H9 (cell line): ENCODE measurements at regions not wholly inside any gene's neighbourhood (a gene's known extent, or its start where the extent isn't known, plus 50 kb on each side); places are given as distances from the start of the nearest gene placed in this dataset.

Experiments
- DNase-seq: peaks from one replicate; pipeline ENCODE4 v3.0.0-alpha.2; 2017
- H2AFZ ChIP-seq: one replicate; pipeline ENCODE4 v1.6.1; 2013; ENCODE audit warnings: mild to moderate bottlenecking, low read length, control low read depth, moderate library complexity
- H2AK5ac ChIP-seq: 2 replicates; pipeline ENCODE4 v1.6.1; 2013; ENCODE audit warnings: low read length, control low read depth, mixed read lengths; ENCODE audit not compliant: insufficient read length
- H2BK120ac ChIP-seq: one replicate; pipeline ENCODE4 v1.6.1; 2013; ENCODE audit warnings: low read depth, mild to moderate bottlenecking, low read length, control low read depth, inconsistent platforms; ENCODE audit not compliant: poor library complexity, severe bottlenecking
- H2BK12ac ChIP-seq: 2 replicates; pipeline ENCODE4 v1.6.1; 2013; ENCODE audit warnings: low read length, control low read depth, mixed read lengths, low read depth; ENCODE audit not compliant: insufficient read length
- H2BK15ac ChIP-seq: 2 replicates; pipeline ENCODE4 v1.6.1; 2013; ENCODE audit warnings: low read depth, low read length, control low read depth
- H2BK20ac ChIP-seq: one replicate; pipeline ENCODE4 v1.6.1; 2013; ENCODE audit warnings: low read depth, mild to moderate bottlenecking, low read length, control low read depth, inconsistent platforms; ENCODE audit not compliant: poor library complexity, severe bottlenecking
- H2BK5ac ChIP-seq: 2 replicates; pipeline ENCODE4 v1.6.1; 2013; ENCODE audit warnings: low read length, control low read depth, mixed read lengths; ENCODE audit not compliant: insufficient read length
- H3K14ac ChIP-seq: 2 replicates; pipeline ENCODE4 v1.6.1; 2013; ENCODE audit warnings: low read length, control low read depth; ENCODE audit not compliant: insufficient read depth
- H3K18ac ChIP-seq: 2 replicates; pipeline ENCODE4 v1.6.1; 2013; ENCODE audit warnings: low read depth, mild to moderate bottlenecking, mixed read lengths, low read length, control low read depth; ENCODE audit not compliant: insufficient read length
- H3K23ac ChIP-seq: 2 replicates; pipeline ENCODE4 v1.6.1; 2013; ENCODE audit warnings: low read length, control low read depth, mixed read lengths, low read depth; ENCODE audit not compliant: insufficient read length
- H3K23me2 ChIP-seq: 2 replicates; pipeline ENCODE4 v1.6.1; 2013; ENCODE audit warnings: low read depth, mild to moderate bottlenecking, mixed read lengths, low read length, control low read depth; ENCODE audit not compliant: insufficient read length, poor library complexity, severe bottlenecking
- H3K27ac ChIP-seq: 2 replicates; pipeline ENCODE4 v1.5.1; 2013; ENCODE audit warnings: low read length, control low read depth, mixed read lengths, low read depth; ENCODE audit not compliant: insufficient read length
- H3K27me3 ChIP-seq: 2 replicates; pipeline ENCODE4 v1.6.1; 2013; ENCODE audit warnings: low read length, control low read depth, inconsistent platforms; ENCODE audit not compliant: insufficient read depth
- H3K4ac ChIP-seq: 2 replicates; pipeline ENCODE4 v1.6.1; 2013; ENCODE audit warnings: low read depth, mild to moderate bottlenecking, control low read depth, inconsistent platforms, low read length, moderate library complexity
- H3K4me1 ChIP-seq: 2 replicates; pipeline ENCODE4 v1.6.1; 2013; ENCODE audit warnings: low read length, control low read depth, inconsistent platforms; ENCODE audit not compliant: insufficient read depth
- H3K4me2 ChIP-seq: 2 replicates; pipeline ENCODE4 v1.6.1; 2013; ENCODE audit warnings: low read length, control low read depth, mixed read lengths; ENCODE audit not compliant: insufficient read length, insufficient read depth
- H3K56ac ChIP-seq: 2 replicates; pipeline ENCODE4 v1.6.1; 2013; ENCODE audit warnings: low read depth, mild to moderate bottlenecking, mixed read lengths, low read length, control low read depth; ENCODE audit not compliant: insufficient read length
- H3K79me1 ChIP-seq: 2 replicates; pipeline ENCODE4 v1.6.1; 2013; ENCODE audit warnings: low read depth, mild to moderate bottlenecking, moderate library complexity, low read length, control low read depth, inconsistent platforms; ENCODE audit not compliant: insufficient read depth, poor library complexity, severe bottlenecking
- H3K79me2 ChIP-seq: 2 replicates; pipeline ENCODE4 v1.6.1; 2013; ENCODE audit warnings: low read length, control low read depth, inconsistent platforms; ENCODE audit not compliant: insufficient read depth
- H3K9ac ChIP-seq: 2 replicates; pipeline ENCODE4 v1.6.1; 2013; ENCODE audit warnings: low read length, control low read depth, mixed read lengths; ENCODE audit not compliant: insufficient read length; ENCODE audit errors: extremely low read depth
- H3K9me3 ChIP-seq: one replicate; pipeline ENCODE4 v1.6.1; 2013; ENCODE audit warnings: low read depth, low read length, inconsistent platforms; ENCODE audit not compliant: control insufficient read depth
- H3T11ph ChIP-seq: one replicate; pipeline ENCODE4 v1.6.1; 2013; ENCODE audit warnings: mild to moderate bottlenecking, low read length, control low read depth, inconsistent platforms
- H4K20me1 ChIP-seq: one replicate; pipeline ENCODE4 v1.6.1; 2013; ENCODE audit not compliant: control insufficient read depth, insufficient read length, insufficient read depth
- H4K5ac ChIP-seq: 2 replicates; pipeline ENCODE4 v1.6.1; 2013; ENCODE audit warnings: low read depth, mild to moderate bottlenecking, mixed read lengths, low read length, control low read depth; ENCODE audit not compliant: insufficient read length
- H4K8ac ChIP-seq: replicated peaks from 2 replicates; pipeline ENCODE4 v1.6.1; 2013; ENCODE audit warnings: low read length, control low read depth, mixed read lengths, low read depth; ENCODE audit not compliant: insufficient read length
- H4K91ac ChIP-seq: 2 replicates; pipeline ENCODE4 v1.6.1; 2013; ENCODE audit warnings: low read depth, mild to moderate bottlenecking, moderate library complexity, mixed read lengths, low read length, control low read depth; ENCODE audit not compliant: insufficient read length
- H3K27ac Mint-ChIP-seq, 3 experiments: 2 replicates in 2 of 3; 3 replicates in 1 of 3; pipeline ENCODE4 v1.8.0; 2020 to 2021; ENCODE audit warnings: mixed read lengths in 3 of 3, mild to moderate bottlenecking in 1 of 3, moderate library complexity in 1 of 3
- H3K27me3 Mint-ChIP-seq: 2 replicates; pipeline ENCODE4 v1.8.0; 2021; ENCODE audit warnings: low read depth, mild to moderate bottlenecking, moderate library complexity, mixed read lengths
- H3K36me3 Mint-ChIP-seq, 3 experiments: 2 replicates in 2 of 3; 3 replicates in 1 of 3; pipeline ENCODE4 v1.8.0; 2020 to 2021; ENCODE audit warnings: low read depth in 3 of 3, mixed read lengths in 3 of 3; ENCODE audit not compliant: insufficient read depth in 1 of 3
- H3K4me1 Mint-ChIP-seq, 2 experiments: 2 replicates each; pipeline ENCODE4 v1.8.0; 2020; ENCODE audit warnings: mixed read lengths in 2 of 2
- H3K4me3 Mint-ChIP-seq, 2 experiments: 2 replicates in 1 of 2; 3 replicates in 1 of 2; pipeline ENCODE4 v1.8.0; 2020 to 2021; ENCODE audit warnings: mild to moderate bottlenecking in 2 of 2, mixed read lengths in 2 of 2, moderate library complexity in 1 of 2
- H3K9me3 Mint-ChIP-seq, 2 experiments: 2 replicates in 1 of 2; 3 replicates in 1 of 2; pipeline ENCODE4 v1.8.0; 2020; ENCODE audit warnings: mild to moderate bottlenecking in 2 of 2, mixed read lengths in 2 of 2, moderate library complexity in 1 of 2
- WGBS: extraction: QIAGEN DNeasy Blood & Tissue Kit; methylation state at CpG from one replicate; pipeline ENCODE4 v1.1.7; 2013; ENCODE audit warnings: missing lambda C conversion rate, low lambda C conversion rate, mixed read lengths; ENCODE audit not compliant: insufficient read length; ENCODE audit errors: extremely low coverage; 5-methylcytosine and 5-hydroxymethylcytosine counted together
- TF ChIP-seq, protein P1 (sequence below): fragments of 200-600 bp; sonication (generic); conservative IDR thresholded peaks from 3 replicates; pipeline ENCODE4 v1.8.0; 2021; ENCODE audit warnings: antibody characterized with exemption, mild to moderate bottlenecking

DNA sequence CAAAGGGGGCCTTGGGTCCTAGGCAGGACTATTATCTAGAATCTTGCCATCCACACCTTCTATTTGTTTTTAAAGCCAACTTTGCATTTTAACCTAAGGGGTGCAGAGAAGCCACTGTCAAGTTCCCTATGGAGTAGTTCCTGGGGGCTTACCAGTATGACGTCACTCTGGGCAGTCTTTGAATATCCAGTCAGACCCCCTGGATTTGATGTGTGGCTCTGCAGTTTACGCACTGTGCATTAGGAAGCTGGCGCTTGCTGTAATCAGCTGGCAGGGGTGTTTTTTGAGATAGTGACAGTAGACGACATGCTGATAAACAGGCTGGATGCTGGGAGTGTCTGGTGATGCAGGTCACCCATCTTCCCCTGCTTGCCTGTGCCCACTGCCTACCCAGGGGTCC is 892.7 kb upstream of the ZNF722 start:
- no peak overlapping the region for H4K91ac ChIP-seq
- no peak overlapping the region for H3K4me2 ChIP-seq
- no peak overlapping the region for H3K4ac ChIP-seq
- no peak overlapping the region for H2AFZ ChIP-seq
- H3K9me3 Mint-ChIP-seq: peaks cover 96 to 98% of the 10 kb centered on the region in 2 experiments
- H3K23ac ChIP-seq: no peak overlapping the region
- H3K9ac ChIP-seq: no peak overlapping the region
- H2BK12ac ChIP-seq: no peak overlapping the region
- no peak overlapping the region for H3K27ac ChIP-seq
- H4K5ac ChIP-seq: no peak overlapping the region
- no peaks in the 10 kb centered on the region for H3K23me2 ChIP-seq
- H3K56ac ChIP-seq: no peak overlapping the region
- no peaks in the 10 kb centered on the region; the same call in none of the 2 replicates for H3K27me3 Mint-ChIP-seq
- no peak overlapping the region for H2BK120ac ChIP-seq
- no peaks in the 10 kb centered on the region for H3K27me3 ChIP-seq
- H3K36me3 Mint-ChIP-seq: peaks cover 19 to 59% (median 33%) of the 10 kb centered on the region in 3 experiments
- DNase-seq: no peak
- no CpG with 5 or more reads among the region's 4 CpGs for WGBS
- no peaks in the 10 kb centered on the region for H4K20me1 ChIP-seq
- no peak overlapping the region for H2AK5ac ChIP-seq
- no peaks in the 10 kb centered on the region for H3K4me1 Mint-ChIP-seq
- no peak overlapping the region for H2BK5ac ChIP-seq
- no peak overlapping the region for H3K27ac Mint-ChIP-seq
- no peaks in the 10 kb centered on the region for H3K79me2 ChIP-seq
- TF ChIP-seq, protein P1, sequence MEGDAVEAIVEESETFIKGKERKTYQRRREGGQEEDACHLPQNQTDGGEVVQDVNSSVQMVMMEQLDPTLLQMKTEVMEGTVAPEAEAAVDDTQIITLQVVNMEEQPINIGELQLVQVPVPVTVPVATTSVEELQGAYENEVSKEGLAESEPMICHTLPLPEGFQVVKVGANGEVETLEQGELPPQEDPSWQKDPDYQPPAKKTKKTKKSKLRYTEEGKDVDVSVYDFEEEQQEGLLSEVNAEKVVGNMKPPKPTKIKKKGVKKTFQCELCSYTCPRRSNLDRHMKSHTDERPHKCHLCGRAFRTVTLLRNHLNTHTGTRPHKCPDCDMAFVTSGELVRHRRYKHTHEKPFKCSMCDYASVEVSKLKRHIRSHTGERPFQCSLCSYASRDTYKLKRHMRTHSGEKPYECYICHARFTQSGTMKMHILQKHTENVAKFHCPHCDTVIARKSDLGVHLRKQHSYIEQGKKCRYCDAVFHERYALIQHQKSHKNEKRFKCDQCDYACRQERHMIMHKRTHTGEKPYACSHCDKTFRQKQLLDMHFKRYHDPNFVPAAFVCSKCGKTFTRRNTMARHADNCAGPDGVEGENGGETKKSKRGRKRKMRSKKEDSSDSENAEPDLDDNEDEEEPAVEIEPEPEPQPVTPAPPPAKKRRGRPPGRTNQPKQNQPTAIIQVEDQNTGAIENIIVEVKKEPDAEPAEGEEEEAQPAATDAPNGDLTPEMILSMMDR: no peak
- no peak overlapping the region for H3T11ph ChIP-seq
- no peak overlapping the region for H2BK20ac ChIP-seq
- no peaks in the 10 kb centered on the region for H3K4me1 ChIP-seq
- H3K79me1 ChIP-seq: no peaks in the 10 kb centered on the region
- no peak overlapping the region for H4K8ac ChIP-seq
- H3K18ac ChIP-seq: no peak overlapping the region
- H3K14ac ChIP-seq: no peak overlapping the region
- no peak overlapping the region for H3K4me3 Mint-ChIP-seq
- H3K9me3 ChIP-seq: peaks cover 7% of the 10 kb centered on the region
- no peak overlapping the region for H2BK15ac ChIP-seq
